K562 (cell line): ENCODE measurements at regions not wholly inside any gene's neighbourhood (a gene's known extent, or its start where the extent isn't known, plus 50 kb on each side); places are given as distances from the start of the nearest gene placed in this dataset.

Experiments used
- ATAC-seq: fragments of 200-7000 bp; cut with Tn5 transposase; 3 replicates; pipeline ENCODE4 v1.9.1; 2020; ENCODE audit warnings: moderate library complexity
- BruUV-seq: library from RNA; stranded (reverse); fragments of 400-500 nt; replicated peaks from 2 replicates; lab custom pipeline; 2021; lab: Mats Ljungman, UMichigan
- CTCF ChIA-PET: fragments of 300-600 bp; formaldehyde crosslinking; extraction: SDS; loops from one replicate; lab custom pipeline; 2021; ENCODE audit warnings: low intra/inter-chr PET ratio; lab: Yijun Ruan, JAX
- POLR2A ChIA-PET: fragments of 300-600, 350-650 bp; sonication (Branson Sonifier 250); formaldehyde crosslinking; extraction: SDS; loops from one replicate; lab custom pipeline; 2021; ENCODE audit warnings: antibody characterized with exemption, inconsistent platforms; lab: Yijun Ruan, JAX
- DNase-seq, 4 experiments: peaks; one replicate each; pipeline versions ENCODE4 v3.0.0 to v3.0.0-alpha.2; 2011 to 2018; ENCODE audit warnings: low spot score in 3 of 4, mixed read lengths in 3 of 4; ENCODE audit errors: extremely low read depth in 1 of 4
- FAIRE-seq: peaks from 2 replicates; lab custom pipeline; 2011; peaks lifted over from hg19 to GRCh38; lab: Jason Lieb, UNC
- H2AFZ ChIP-seq: 2 replicates; pipeline ENCODE4 v1.6.0; 2011; ENCODE audit warnings: low read depth, low read length, control low read depth, inconsistent platforms
- H3K27ac ChIP-seq: fragments of 200-600 bp; 3 replicates; pipeline ENCODE4 v1.8.0; 2011; ENCODE audit warnings: low read depth, mild to moderate bottlenecking, control low read depth, inconsistent platforms, low read length, moderate library complexity, mixed read lengths; ENCODE audit errors: extremely low read depth
- H3K27me3 ChIP-seq, 2 experiments: fragments of 300-600 bp in 1 of 2; 2 replicates in 1 of 2; 3 replicates in 1 of 2; pipeline versions ENCODE4 v1.6.0 to v1.8.0; 2011; ENCODE audit warnings: inconsistent platforms in 2 of 2, low read length in 2 of 2, mild to moderate bottlenecking in 1 of 2, mixed read lengths in 1 of 2, moderate library complexity in 1 of 2; ENCODE audit not compliant: control insufficient read depth in 2 of 2, insufficient read depth in 2 of 2
- H3K36me3 ChIP-seq: fragments of 300-600 bp; 3 replicates; pipeline ENCODE4 v1.8.0; 2011; ENCODE audit warnings: mild to moderate bottlenecking, low read length, inconsistent platforms; ENCODE audit not compliant: control insufficient read depth, insufficient read depth
- H3K4me1 ChIP-seq, 2 experiments: fragments of 200-600 bp in 1 of 2; replicated peaks in 1 of 2; 2 replicates in 1 of 2; 3 replicates in 1 of 2; pipeline versions ENCODE4 v1.5.1 to v1.8.0; 2011; ENCODE audit warnings: inconsistent platforms in 2 of 2, low read length in 2 of 2, mild to moderate bottlenecking in 1 of 2, mixed read lengths in 1 of 2, moderate library complexity in 1 of 2; ENCODE audit not compliant: control insufficient read depth in 2 of 2, insufficient read depth in 2 of 2
- H3K4me2 ChIP-seq: 2 replicates; pipeline ENCODE4 v1.6.1; 2011; ENCODE audit warnings: low read length, control low read depth, inconsistent platforms, mixed read lengths; ENCODE audit not compliant: insufficient read depth
- H3K4me3 ChIP-seq: fragments of 200-600 bp; sonication (generic), shearing (Covaris generic); 2 replicates; pipeline ENCODE4 v1.5.1; 2016; ENCODE audit warnings: control low read depth, inconsistent platforms
- H3K79me2 ChIP-seq: fragments of 200-600 bp; 3 replicates; pipeline ENCODE4 v1.8.0; 2011; ENCODE audit warnings: low read length, inconsistent platforms; ENCODE audit not compliant: control insufficient read depth, insufficient read depth
- H3K9ac ChIP-seq, 2 experiments: 2 replicates each; pipeline versions ENCODE4 v1.6.0 to v1.6.1; 2011; ENCODE audit warnings: low read depth in 2 of 2, low read length in 2 of 2, control low read depth in 1 of 2, inconsistent platforms in 1 of 2, mild to moderate bottlenecking in 1 of 2, mixed read lengths in 1 of 2; ENCODE audit not compliant: insufficient read depth in 1 of 2
- H3K9me1 ChIP-seq: one replicate; pipeline ENCODE4 v1.6.0; 2011; ENCODE audit warnings: inconsistent platforms, mild to moderate bottlenecking, low read length, moderate library complexity; ENCODE audit not compliant: control insufficient read depth, insufficient read depth
- H3K9me3 ChIP-seq: replicated peaks from 2 replicates; pipeline ENCODE4 v1.5.1; 2011; ENCODE audit warnings: low read depth, low read length, inconsistent platforms; ENCODE audit not compliant: control insufficient read depth, insufficient read depth
- H4K20me1 ChIP-seq: replicated peaks from 2 replicates; pipeline ENCODE4 v1.6.1; 2011; ENCODE audit warnings: low read length, inconsistent platforms, mixed read lengths; ENCODE audit not compliant: control insufficient read depth, insufficient read depth
- CEBPB ChIP-seq: fragments of 450-650 bp; IDR thresholded peaks from 2 replicates; pipeline ENCODE4 v1.6.1; 2016; ENCODE audit warnings: missing genetic modification characterization, missing compliant biosample characterization
- CEBPG ChIP-seq, 3 experiments: fragments of 200-800 bp in 1 of 3; sonication (Bioruptor generic) in 1 of 3; sonication (generic) in 1 of 3; formaldehyde crosslinking in 1 of 3; IDR thresholded peaks in 2 of 3; conservative IDR thresholded peaks in 1 of 3; 2 replicates each; pipeline versions ENCODE4 v1.6.1 to v1.8.0; 2016 to 2022; ENCODE audit warnings: missing compliant biosample characterization in 2 of 3, missing genetic modification characterization in 2 of 3, mild to moderate bottlenecking in 1 of 3, missing genetic modification reagents in 1 of 3
- DIDO1 ChIP-seq: fragments of 450-650 bp; IDR thresholded peaks from 2 replicates; pipeline ENCODE4 v1.6.1; 2016; ENCODE audit warnings: low read depth, missing biosample characterization, missing genetic modification characterization
- MYBL2 ChIP-seq, 2 experiments: fragments of 450-650 bp in 1 of 2; sonication (generic) in 1 of 2; formaldehyde crosslinking in 1 of 2; IDR thresholded peaks; 2 replicates each; pipeline versions ENCODE4 v1.6.1 to v1.8.1; 2017 to 2022; ENCODE audit warnings: borderline replicate concordance in 1 of 2, inconsistent platforms in 1 of 2, low read depth in 1 of 2, mild to moderate bottlenecking in 1 of 2, missing genetic modification reagents in 1 of 2, moderate library complexity in 1 of 2
- NUFIP1 ChIP-seq: fragments of 450-650 bp; IDR thresholded peaks from 2 replicates; pipeline ENCODE4 v1.6.1; 2018; ENCODE audit not compliant: partially characterized antibody
- POLR2G ChIP-seq: fragments of 200-400 bp; formaldehyde crosslinking; IDR thresholded peaks from 2 replicates; pipeline ENCODE4 v1.6.1; 2017; ENCODE audit warnings: low read depth, mild to moderate bottlenecking, antibody characterized with exemption, low read length, moderate library complexity
- POLR3A ChIP-seq: IDR thresholded peaks from 2 replicates; pipeline ENCODE4 v1.6.1; 2011; ENCODE audit warnings: borderline replicate concordance, mild to moderate bottlenecking, moderate library complexity; ENCODE audit not compliant: insufficient read length, insufficient read depth; ENCODE audit errors: extremely low read depth
- RCOR1 ChIP-seq, 2 experiments: IDR thresholded peaks; 2 replicates each; pipeline ENCODE4 v1.6.1; 2012; ENCODE audit warnings: low read depth in 2 of 2, low read length in 2 of 2, borderline replicate concordance in 1 of 2, improper control_type of control experiment in 1 of 2
- SMARCA5 ChIP-seq: fragments of 450-650 bp; IDR thresholded peaks from 2 replicates; pipeline ENCODE4 v1.6.1; 2016
- SRF ChIP-seq, 2 experiments: fragments of 250-450, 450-650 bp in 1 of 2; sonication (Bioruptor Pico) in 1 of 2; sonication (generic) in 1 of 2; formaldehyde crosslinking; IDR thresholded peaks; 2 replicates each; pipeline versions ENCODE4 v1.5.0 to v1.5.1; 2020 to 2022; ENCODE audit warnings: mild to moderate bottlenecking in 1 of 2, missing genetic modification reagents in 1 of 2
- TCF7 ChIP-seq: sonication (generic); IDR thresholded peaks from 2 replicates; pipeline ENCODE4 v1.6.1; 2016; ENCODE audit warnings: antibody characterized with exemption, borderline replicate concordance
- WGBS: fragments of 100-300 bp; shearing (Covaris generic); methylation state at CpG from one replicate; pipeline ENCODE4 v1.1.6; 2016; ENCODE audit warnings: low coverage, mixed read lengths; ENCODE audit not compliant: insufficient coverage; ENCODE audit errors: missing lambda C conversion rate; 5-methylcytosine and 5-hydroxymethylcytosine counted together
- in situ Hi-C: fragments of 300-500 bp; cut with MboI; formaldehyde crosslinking; loops from 4 replicates; pipeline ENCODE4 v1.15.0; 2018; ENCODE audit warnings: inconsistent platforms, mixed read lengths
- intact Hi-C: fragments of 100-400 bp; cut with micrococcal nuclease; formaldehyde crosslinking; loops from 2 replicates; pipeline ENCODE4 v1.14.2; 2022

DNA sequence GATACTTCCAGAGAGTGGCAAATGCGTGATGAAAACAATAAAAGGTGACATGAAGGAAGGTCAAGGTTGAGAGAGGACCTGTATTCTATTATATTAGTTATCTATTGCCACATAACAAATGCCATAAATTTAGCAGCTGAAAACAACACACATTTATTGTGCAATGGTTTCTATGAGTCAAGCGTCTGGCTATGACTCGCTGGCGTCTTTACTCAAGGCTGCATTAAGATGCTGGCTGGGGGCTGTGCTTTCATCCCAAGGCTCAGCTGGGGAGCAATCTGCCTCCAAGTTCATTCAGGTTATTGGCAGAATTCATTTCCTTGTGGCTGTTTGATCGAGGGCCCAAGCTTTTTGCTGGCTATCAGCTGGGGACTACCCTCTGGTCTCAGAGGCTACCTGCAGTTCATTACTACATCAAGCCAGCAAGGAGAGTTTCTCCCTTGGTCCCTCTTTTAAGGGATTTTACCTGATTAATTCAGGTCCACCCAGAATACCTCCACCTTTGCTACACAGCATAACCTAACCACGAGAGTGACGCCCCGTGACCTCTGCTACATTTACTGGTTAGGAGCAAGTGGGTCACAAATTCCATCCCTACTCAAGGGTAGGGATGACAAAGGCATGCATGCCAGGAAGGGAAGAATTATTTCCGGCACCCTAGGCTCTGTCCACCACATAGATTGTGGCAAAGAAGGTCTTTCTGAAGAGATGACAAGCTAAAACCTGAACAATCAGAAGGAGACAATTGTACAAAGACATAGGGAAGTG lies 549.1 kb downstream of the MN1 start:
- no peak overlapping the region for H3K9ac ChIP-seq
- H2AFZ ChIP-seq, result no peak overlapping the region
- H3K27ac ChIP-seq, result no peak overlapping the region
- H3K79me2 ChIP-seq, result no peaks in the 10 kb centered on the region
- 1% methylated on average over 9 of the region's 9 CpGs for WGBS
- CTCF ChIA-PET, result no interaction called here
- intact Hi-C loops (no loop called here), in situ Hi-C loops (no loop called here)
- no peak for FAIRE-seq
- no peaks in the 10 kb centered on the region for H4K20me1 ChIP-seq
- no peak for DNase-seq
- H3K4me1 ChIP-seq, result no peaks in the 10 kb centered on the region
- POLR2A ChIA-PET, result no interaction called here
- no peaks in the 10 kb centered on the region for H3K36me3 ChIP-seq
- ATAC-seq, result no peak
- TF ChIP-seq NUFIP1 (no peak), MYBL2 (IDR thresholded peaks at IDR 0.05; ENCODE audit: low read depth) (no peak), MYBL2 (CRISPR knock-in tag; IDR thresholded peaks at IDR 0.05; ENCODE audit: borderline replicate concordance) (no peak), CEBPB (tag) (peak; percentile 46; the same call in 1 of the 2 replicates), SRF (CRISPR knock-in tag; IDR thresholded peaks at IDR 0.05) (no peak), TCF7 (no peak), POLR2G (no peak), CEBPG (CRISPR knock-in tag; IDR thresholded peaks at IDR 0.05) (no peak), CEBPG (tag; conservative IDR thresholded peaks at IDR 0.05 in 1 of 2, IDR thresholded peaks at IDR 0.05 in 1 of 2) (peak in 1 of 2 experiments; percentile 25; a peak in 2 of 4 replicates), DIDO1 (tag) (no peak), POLR3A (no peak), RCOR1 (IDR thresholded peaks at IDR 0.05; ENCODE audit: borderline replicate concordance in 1 of 2, low read depth in 2 of 2, low read length in 2 of 2) (no peak), SMARCA5 (no peak)
- H3K4me2 ChIP-seq, result no peak overlapping the region
- H3K9me3 ChIP-seq, result no peaks in the 10 kb centered on the region
- BruUV-seq, result no TSS peak
- H3K27me3 ChIP-seq, result no peaks in the 10 kb centered on the region
- H3K9me1 ChIP-seq, result no peaks in the 10 kb centered on the region
- H3K4me3 ChIP-seq, result no peak overlapping the region
